ENCODE measurements at regions not wholly inside any gene's neighbourhood (a gene's known extent, or its start where the extent isn't known, plus 50 kb on each side); places are given as distances from the start of the nearest gene placed in this dataset.

GRCh38 chrX:10341309-10341708, 184.5 kb downstream of the CLCN4 start:
- H3K27ac Mint-ChIP-seq (ENCODE audit: unreplicated experiment): no peak overlapping the region
- intact Hi-C loops (cut with micrococcal nuclease; ENCODE audit: unreplicated experiment): no loop called here
- no peaks in the 10 kb centered on the region for H3K27me3 Mint-ChIP-seq (ENCODE audit: unreplicated experiment)
- no peak overlapping the region for H3K4me3 Mint-ChIP-seq (ENCODE audit: low read depth, unreplicated experiment)
- no peaks in the 10 kb centered on the region for H3K9me3 Mint-ChIP-seq (ENCODE audit: low read depth, unreplicated experiment)
- no peaks in the 10 kb centered on the region for H3K36me3 Mint-ChIP-seq (ENCODE audit: insufficient read depth, unreplicated experiment)
- TF ChIP-seq, protein P1, sequence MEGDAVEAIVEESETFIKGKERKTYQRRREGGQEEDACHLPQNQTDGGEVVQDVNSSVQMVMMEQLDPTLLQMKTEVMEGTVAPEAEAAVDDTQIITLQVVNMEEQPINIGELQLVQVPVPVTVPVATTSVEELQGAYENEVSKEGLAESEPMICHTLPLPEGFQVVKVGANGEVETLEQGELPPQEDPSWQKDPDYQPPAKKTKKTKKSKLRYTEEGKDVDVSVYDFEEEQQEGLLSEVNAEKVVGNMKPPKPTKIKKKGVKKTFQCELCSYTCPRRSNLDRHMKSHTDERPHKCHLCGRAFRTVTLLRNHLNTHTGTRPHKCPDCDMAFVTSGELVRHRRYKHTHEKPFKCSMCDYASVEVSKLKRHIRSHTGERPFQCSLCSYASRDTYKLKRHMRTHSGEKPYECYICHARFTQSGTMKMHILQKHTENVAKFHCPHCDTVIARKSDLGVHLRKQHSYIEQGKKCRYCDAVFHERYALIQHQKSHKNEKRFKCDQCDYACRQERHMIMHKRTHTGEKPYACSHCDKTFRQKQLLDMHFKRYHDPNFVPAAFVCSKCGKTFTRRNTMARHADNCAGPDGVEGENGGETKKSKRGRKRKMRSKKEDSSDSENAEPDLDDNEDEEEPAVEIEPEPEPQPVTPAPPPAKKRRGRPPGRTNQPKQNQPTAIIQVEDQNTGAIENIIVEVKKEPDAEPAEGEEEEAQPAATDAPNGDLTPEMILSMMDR (IDR thresholded peaks at IDR 0.05; ENCODE audit: unreplicated experiment): no peak
- CTCF ChIA-PET: interaction anchor here (0.6 kb wide), 1 partner anchor 148 kb away, joined by 3 read pairs; no protein-coding TSS in a partner anchor
- no peak for DNase-seq
- no peaks in the 10 kb centered on the region for H3K4me1 Mint-ChIP-seq (ENCODE audit: low read depth, unreplicated experiment)
- BruUV-seq (replicated peaks): no TSS peak

DNA sequence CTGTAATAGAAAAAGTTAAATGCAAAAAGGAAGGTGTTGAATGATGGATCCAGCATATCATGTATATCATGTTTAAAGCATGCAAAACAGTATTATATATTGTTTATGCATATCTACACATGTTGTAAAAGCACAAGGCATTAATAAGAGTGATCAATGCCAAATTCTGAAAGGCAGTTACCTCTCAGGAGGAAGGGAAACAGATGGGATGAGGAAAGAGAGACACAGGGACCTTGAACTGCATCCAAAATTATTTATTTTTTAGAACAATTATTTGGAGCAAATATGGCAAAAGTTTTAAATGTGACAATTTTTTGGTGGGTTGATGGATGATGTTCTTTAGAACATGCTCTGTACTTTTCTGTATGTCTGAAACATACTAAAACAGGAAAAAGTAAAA, 193.4 kb downstream of the CLCN4 start:
- no peaks in the 10 kb centered on the region for H3K36me3 Mint-ChIP-seq (ENCODE audit: insufficient read depth, unreplicated experiment)
- H3K9me3 Mint-ChIP-seq (ENCODE audit: low read depth, unreplicated experiment): no peaks in the 10 kb centered on the region
- H3K27ac Mint-ChIP-seq (ENCODE audit: unreplicated experiment): no peak overlapping the region
- BruUV-seq (replicated peaks): no TSS peak
- TF ChIP-seq, protein P1 (IDR thresholded peaks at IDR 0.05; ENCODE audit: unreplicated experiment): no peak
- DNase-seq: no peak
- CTCF ChIA-PET: no interaction called here
- H3K4me1 Mint-ChIP-seq (ENCODE audit: low read depth, unreplicated experiment): peaks cover 24% of the 10 kb centered on the region
- H3K4me3 Mint-ChIP-seq (ENCODE audit: low read depth, unreplicated experiment): no peak overlapping the region
- no peaks in the 10 kb centered on the region for H3K27me3 Mint-ChIP-seq (ENCODE audit: unreplicated experiment)
- intact Hi-C loops (cut with micrococcal nuclease; ENCODE audit: unreplicated experiment): loop anchor here (10.0 kb wide), 1 partner anchor 1515 kb away; no protein-coding TSS in a partner anchor

DNA sequence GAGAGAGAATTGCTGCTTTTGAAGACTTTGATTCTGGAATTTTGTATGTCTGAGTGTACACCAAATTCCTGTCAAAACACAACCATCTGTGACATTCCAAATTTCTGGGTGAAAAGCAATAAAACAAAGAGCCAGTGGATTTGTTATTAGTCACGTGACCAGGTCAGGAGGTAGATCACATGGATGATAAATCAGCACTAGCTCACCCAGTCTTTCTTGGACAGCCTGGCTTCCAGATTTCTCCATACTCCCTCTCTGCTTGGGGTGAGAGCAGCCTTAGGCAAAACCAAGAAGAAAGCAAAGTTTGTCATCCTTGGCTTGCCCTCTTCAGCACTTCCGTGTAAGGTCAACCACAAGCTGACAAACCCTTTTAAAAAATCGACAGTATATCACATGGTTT, 194.2 kb downstream of the CLCN4 start:
- peak; percentile 22 for DNase-seq

DNA sequence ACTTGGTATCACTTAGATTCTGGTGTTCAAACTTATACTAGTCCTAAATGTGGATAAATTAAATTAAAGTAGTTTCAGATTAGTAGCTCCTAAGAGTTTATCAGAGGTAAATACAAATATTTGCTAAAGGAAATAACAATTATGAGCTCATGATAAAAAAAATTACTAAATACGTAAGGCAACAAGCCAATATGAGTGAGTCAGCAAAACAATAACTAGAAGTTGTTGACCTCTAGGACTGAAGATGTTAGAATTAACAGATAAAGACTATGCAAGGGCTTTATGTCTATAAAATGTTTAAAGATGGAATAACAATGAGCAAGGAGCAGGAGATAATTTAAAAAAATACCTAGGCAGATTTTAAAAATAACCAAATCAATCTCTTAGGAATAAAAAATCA, 195.8 kb downstream of the CLCN4 start:
- Mint-ChIP-seq H3K27me3 (ENCODE audit: unreplicated experiment) (no peaks in the 10 kb centered on the region), H3K4me3 (ENCODE audit: low read depth, unreplicated experiment) (no peak overlapping the region), H3K36me3 (ENCODE audit: insufficient read depth, unreplicated experiment) (no peaks in the 10 kb centered on the region), H3K4me1 (ENCODE audit: low read depth, unreplicated experiment) (peaks cover 24% of the 10 kb centered on the region), H3K9me3 (ENCODE audit: low read depth, unreplicated experiment) (no peaks in the 10 kb centered on the region), H3K27ac (ENCODE audit: unreplicated experiment) (no peak overlapping the region)
- intact Hi-C loops (cut with micrococcal nuclease; ENCODE audit: unreplicated experiment): loop anchor here (10.0 kb wide), 1 partner anchor 1518 kb away; no protein-coding TSS in a partner anchor
- TF ChIP-seq, protein P1 (IDR thresholded peaks at IDR 0.05; ENCODE audit: unreplicated experiment): no peak
- no peak for DNase-seq
- CTCF ChIA-PET: no interaction called here
- BruUV-seq (replicated peaks): no TSS peak

More for the DNA sequence above, 194.2 kb downstream of the CLCN4 start:
- H3K36me3 Mint-ChIP-seq (ENCODE audit: insufficient read depth, unreplicated experiment): no peaks in the 10 kb centered on the region
- H3K4me1 Mint-ChIP-seq (ENCODE audit: low read depth, unreplicated experiment): peaks cover 24% of the 10 kb centered on the region
- peak overlapping the region; percentile 24 for H3K4me3 Mint-ChIP-seq (ENCODE audit: low read depth, unreplicated experiment)
- CTCF ChIA-PET: no interaction called here
- intact Hi-C loops (cut with micrococcal nuclease; ENCODE audit: unreplicated experiment): loop anchor here (10.0 kb wide), 1 partner anchor 1516 kb away; no protein-coding TSS in a partner anchor
- no peaks in the 10 kb centered on the region for H3K27me3 Mint-ChIP-seq (ENCODE audit: unreplicated experiment)
- TF ChIP-seq, protein P1 (IDR thresholded peaks at IDR 0.05; ENCODE audit: unreplicated experiment): no peak
- no TSS peak for BruUV-seq (replicated peaks)
- H3K9me3 Mint-ChIP-seq (ENCODE audit: low read depth, unreplicated experiment): no peaks in the 10 kb centered on the region
- peak overlapping the region; percentile 76 for H3K27ac Mint-ChIP-seq (ENCODE audit: unreplicated experiment)
